Left ventricle myocardium superior (tissue), 1 donor: ENCODE measurements at regions not wholly inside any gene's neighbourhood (a gene's known extent, or its start where the extent isn't known, plus 50 kb on each side); places are given as distances from the start of the nearest gene placed in this dataset.
A peak's percentile ranks its signal among the peaks of the same experiment; 100 is the strongest.

Experiments used
- ATAC-seq: fragments of 200-7000 bp; cut with Tn5 transposase; one replicate; pipeline ENCODE4 v1.9.1; 2020; ENCODE audit warnings: mild to moderate bottlenecking, moderate library complexity
- DNase-seq: peaks from one replicate; pipeline ENCODE4 v3.0.0-alpha.2; 2020
- intact Hi-C: fragments of 100-400 bp; cut with micrococcal nuclease; formaldehyde crosslinking; loops from one replicate; pipeline ENCODE4 v1.11.0; 2022
- donor health status: DM: no; HTN: yes; CAD: no; lungs with severe emphysema.

- no peak for DNase-seq
- intact Hi-C loops: no loop called here
- ATAC-seq: no peak
Observed at GRCh38 chr10:84762754-84763394, 434.5 kb downstream of the CCSER2 start.

- DNase-seq: no peak
- no peak for ATAC-seq
- intact Hi-C loops: no loop called here
Observed at GRCh38 chr10:84763965-84764364, 435.6 kb downstream of the CCSER2 start.

- ATAC-seq (no peak), DNase-seq (no peak)
- intact Hi-C loops: no loop called here
Observed at GRCh38 chr10:84765086-84765485, 436.7 kb downstream of the CCSER2 start.

GRCh38 chr10:84765656-84766055, 437.3 kb downstream of the CCSER2 start:
- intact Hi-C loops: no loop called here
- DNase-seq (no peak), ATAC-seq (no peak)

- intact Hi-C loops: no loop called here
- DNase-seq: no peak
- no peak for ATAC-seq
Observed at GRCh38 chr10:84766923-84767322, 438.5 kb downstream of the CCSER2 start.

- DNase-seq: no peak
- intact Hi-C loops: no loop called here
Observed at GRCh38 chr10:84768132-84768531, 439.7 kb downstream of the CCSER2 start.

GRCh38 chr10:84770824-84771223, 442.4 kb downstream of the CCSER2 start:
- intact Hi-C loops: no loop called here
- no peak for DNase-seq
- ATAC-seq: no peak

More at GRCh38 chr10:84768132-84768531, 439.7 kb downstream of the CCSER2 start:
- no peak for ATAC-seq

GRCh38 chr10:84783386-84783785, 455.0 kb downstream of the CCSER2 start:
- intact Hi-C loops: no loop called here
- peak; percentile 80 for ATAC-seq
- DNase-seq: no peak

GRCh38 chr10:84783909-84784308, 455.5 kb downstream of the CCSER2 start:
- DNase-seq (peak; percentile 38), ATAC-seq (peak; percentile 38)
- intact Hi-C loops: no loop called here

- intact Hi-C loops: no loop called here
Observed at GRCh38 chr10:84784749-84785148, 456.4 kb downstream of the CCSER2 start.

GRCh38 chr10:84789026-84789425, 460.6 kb downstream of the CCSER2 start:
- intact Hi-C loops: no loop called here
- DNase-seq (no peak), ATAC-seq (no peak)

More at GRCh38 chr10:84784749-84785148, 456.4 kb downstream of the CCSER2 start:
- ATAC-seq (no peak), DNase-seq (no peak)

GRCh38 chr10:84798312-84798711, 469.9 kb downstream of the CCSER2 start:
- intact Hi-C loops: no loop called here
- no peak for ATAC-seq
- DNase-seq: no peak

- ATAC-seq (no peak), DNase-seq (no peak)
- intact Hi-C loops: no loop called here
Observed at GRCh38 chr10:84801156-84801555, 472.8 kb downstream of the CCSER2 start.

GRCh38 chr10:84801916-84802315, 473.5 kb downstream of the CCSER2 start:
- DNase-seq (no peak), ATAC-seq (no peak)
- intact Hi-C loops: no loop called here

GRCh38 chr10:84805149-84805548, 476.8 kb downstream of the CCSER2 start:
- DNase-seq: no peak
- intact Hi-C loops: no loop called here
- ATAC-seq: no peak

GRCh38 chr10:84811113-84811512, 482.7 kb downstream of the CCSER2 start:
- no peak for ATAC-seq
- intact Hi-C loops: no loop called here
- DNase-seq: no peak

GRCh38 chr10:84818961-84819360, 490.6 kb downstream of the CCSER2 start:
- DNase-seq: no peak
- ATAC-seq: no peak
- intact Hi-C loops: no loop called here

- ATAC-seq: no peak
- intact Hi-C loops: no loop called here
Observed at GRCh38 chr10:84820120-84820519, 491.7 kb downstream of the CCSER2 start.

GRCh38 chr10:84820596-84820995, 492.2 kb downstream of the CCSER2 start:
- intact Hi-C loops: no loop called here
- DNase-seq (no peak), ATAC-seq (no peak)

More at GRCh38 chr10:84820120-84820519, 491.7 kb downstream of the CCSER2 start:
- no peak for DNase-seq

- no peak for DNase-seq
- ATAC-seq: no peak
- intact Hi-C loops: no loop called here
Observed at GRCh38 chr10:84822931-84823630, 494.7 kb downstream of the CCSER2 start.

- intact Hi-C loops: no loop called here
Observed at GRCh38 chr10:84824525-84824924, 496.1 kb downstream of the CCSER2 start.

More at GRCh38 chr10:84824525-84824924, 496.1 kb downstream of the CCSER2 start:
- no peak for DNase-seq
- no peak for ATAC-seq
